HT1080 (cell line): ENCODE measurements at regions not wholly inside any gene's neighbourhood (a gene's known extent, or its start where the extent isn't known, plus 50 kb on each side); places are given as distances from the start of the nearest gene placed in this dataset.
"Not testable (repeated sequence)": the region's sequence is repeated elsewhere in the genome, so short reads cannot be mapped to it uniquely, and the experiment has no call there.

ENCODE experiments used
- DNase-seq: peaks from one replicate; pipeline ENCODE4 v3.0.0-alpha.2; 2015; ENCODE audit warnings: low read depth

DNA sequence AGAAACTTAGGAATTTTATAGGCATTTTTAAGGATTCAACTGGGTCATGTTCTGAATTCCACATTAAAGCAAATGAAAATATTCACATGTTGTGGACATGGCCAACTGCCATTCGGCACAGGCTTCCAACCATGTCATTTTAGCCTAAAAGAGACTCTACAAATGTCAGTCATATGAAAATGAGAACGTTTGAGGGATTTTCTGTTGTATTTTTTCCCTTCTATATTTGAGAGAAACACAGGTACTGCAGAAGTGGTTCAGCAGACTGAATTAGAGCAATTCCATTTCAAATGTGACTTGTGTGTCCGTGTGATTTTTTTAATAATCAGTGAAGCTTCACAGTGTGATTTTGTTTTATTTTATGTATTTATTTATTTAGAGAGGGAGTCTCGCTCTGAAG, 124.3 kb downstream of the TP53TG3F start:
- not testable (repeated sequence) for DNase-seq

DNA sequence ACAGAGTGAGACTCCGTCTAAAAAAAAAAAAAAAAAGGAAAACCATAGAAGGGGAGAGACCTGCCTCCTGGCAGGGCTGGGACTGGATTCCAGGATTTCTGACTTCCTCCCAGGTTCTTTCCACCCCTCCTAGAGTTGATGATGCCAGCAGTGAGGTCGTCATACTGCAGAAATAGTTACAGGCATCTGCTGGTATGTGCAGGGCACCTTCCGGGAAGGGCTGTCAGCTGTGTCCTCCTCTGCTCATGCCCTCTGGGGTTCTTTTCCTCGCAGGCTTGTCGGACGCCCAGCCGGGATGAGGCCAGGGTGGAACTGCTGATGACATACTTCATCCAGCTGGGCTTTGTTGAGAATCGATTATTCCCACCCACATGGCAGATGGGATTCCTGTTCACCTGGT, 129.2 kb downstream of the TP53TG3F start:
- not testable (repeated sequence) for DNase-seq

DNA sequence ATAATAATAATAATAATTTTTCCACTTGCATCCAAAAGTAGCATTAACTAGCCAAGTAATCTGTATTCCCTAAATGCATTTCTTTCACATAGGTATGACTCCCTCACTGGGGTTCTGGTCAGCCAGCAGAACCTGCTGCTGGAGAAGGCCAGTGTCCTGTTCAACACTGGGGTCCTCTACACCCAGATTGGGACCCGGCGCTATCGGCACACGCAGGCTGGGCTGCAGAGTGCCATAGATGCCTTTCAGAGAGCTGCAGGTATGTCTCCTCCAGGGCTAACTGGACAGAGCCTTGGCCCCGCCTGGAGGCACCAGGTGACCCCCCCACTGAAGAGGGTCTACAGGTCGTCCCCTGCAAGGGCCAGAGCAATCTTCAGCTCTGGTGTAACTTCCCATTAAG, 133.9 kb downstream of the TP53TG3F start:
- DNase-seq: not testable (repeated sequence)

DNA sequence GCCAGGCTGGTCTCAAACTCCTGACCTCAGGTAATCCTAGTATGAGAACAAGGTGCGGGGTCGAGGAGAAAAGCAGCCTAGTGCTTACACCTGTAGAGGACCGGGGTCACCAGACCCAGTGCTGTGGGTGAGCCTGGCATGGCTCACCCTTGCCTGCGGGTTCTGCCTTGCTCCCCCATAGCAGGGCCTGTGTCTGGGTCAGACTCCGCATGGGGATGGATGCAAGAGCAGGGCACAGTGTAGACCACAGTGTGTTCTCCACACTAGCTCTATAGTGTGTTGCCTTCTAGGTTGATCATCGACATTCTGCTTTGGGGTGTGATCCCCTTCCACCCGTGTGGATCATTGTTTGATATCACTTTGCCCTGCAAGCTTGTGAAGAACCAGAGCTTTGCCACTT, 135.7 kb downstream of the TP53TG3F start:
- not testable (repeated sequence) for DNase-seq

DNA sequence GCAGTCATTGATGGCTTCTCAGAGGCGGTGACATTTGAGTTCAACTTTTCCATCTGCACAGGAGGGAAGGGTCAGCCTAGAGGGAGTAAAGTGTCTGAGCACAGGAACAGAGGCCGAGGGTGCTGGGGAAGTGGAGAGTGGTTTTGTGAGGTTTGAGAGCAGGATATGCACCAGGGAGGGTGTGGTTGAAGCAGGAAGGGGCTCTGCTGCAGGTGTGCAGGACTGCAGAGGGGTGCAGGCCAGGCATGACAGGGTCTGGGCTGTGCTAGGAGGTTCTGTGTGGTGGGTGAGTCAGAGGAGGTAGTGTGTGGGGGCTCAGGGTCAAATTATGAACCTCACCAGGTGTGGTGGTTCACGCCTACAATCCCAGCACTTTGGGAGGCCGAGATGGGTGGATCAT, 141.6 kb downstream of the TP53TG3F start:
- DNase-seq: not testable (repeated sequence)

DNA sequence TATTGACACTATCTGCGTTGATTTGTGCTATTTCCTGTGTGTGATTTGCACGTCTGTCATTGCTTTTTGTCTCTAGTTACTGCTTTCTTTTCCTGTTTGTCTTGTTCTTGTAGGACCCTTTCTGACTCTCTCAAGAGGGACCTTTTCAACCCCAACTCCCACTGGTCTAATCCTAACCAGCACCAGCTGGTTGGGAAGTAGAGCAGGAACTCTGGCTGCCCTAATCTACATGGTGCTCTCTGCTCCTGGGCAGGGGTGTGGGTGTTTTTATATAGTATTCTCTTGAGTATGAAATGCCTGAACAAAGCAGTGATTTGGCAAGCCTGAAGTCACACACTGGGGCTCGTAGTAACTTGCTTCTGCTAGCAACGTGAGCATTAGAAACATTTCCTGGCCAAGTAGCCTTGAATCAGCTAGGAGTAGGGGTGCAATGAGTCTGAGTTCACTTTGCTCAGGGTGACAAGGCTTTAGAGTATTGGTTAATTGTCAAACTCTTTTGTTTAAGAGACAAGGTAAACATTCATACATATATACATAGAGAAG, 164.2 kb downstream of the TP53TG3F start:
- not testable (repeated sequence) for DNase-seq

DNA sequence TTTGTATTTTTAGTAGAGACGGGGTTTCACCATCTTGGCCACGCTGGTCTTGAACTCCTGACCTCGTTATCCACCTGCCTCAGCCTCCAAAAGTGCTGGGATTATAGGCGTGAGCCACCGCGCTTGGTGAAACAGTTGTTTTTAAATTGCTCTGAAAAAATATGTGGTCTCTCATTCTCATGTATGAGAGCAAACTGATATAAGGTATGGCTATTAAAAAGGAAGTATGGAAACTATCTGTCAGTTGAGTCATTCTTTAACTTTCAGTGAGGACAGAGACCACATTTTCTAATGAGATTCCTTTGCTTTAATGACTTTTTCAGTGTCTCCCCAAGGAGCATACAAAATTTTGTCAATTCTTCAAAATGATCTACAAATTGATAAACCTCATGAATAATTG, 169.5 kb downstream of the TP53TG3F start:
- DNase-seq: not testable (repeated sequence)

DNA sequence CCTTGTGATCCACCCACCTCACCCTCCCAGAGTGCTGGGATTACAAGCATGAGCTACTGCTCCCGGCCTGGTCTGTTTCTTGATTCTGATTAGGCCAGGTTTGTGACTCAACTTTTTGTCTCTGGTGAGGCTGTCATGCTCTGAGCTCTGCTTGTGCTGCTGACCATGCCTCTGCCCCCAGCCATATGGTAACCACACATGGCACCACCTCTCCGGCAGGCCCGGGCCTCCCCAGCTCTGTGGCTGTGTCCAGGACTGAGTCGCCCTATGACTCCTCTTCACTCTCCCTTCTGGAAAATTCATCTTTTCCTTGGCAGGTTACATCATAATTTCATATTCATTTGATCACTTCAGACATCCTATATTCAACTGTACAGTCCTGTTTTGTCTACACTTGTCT, 172.3 kb downstream of the TP53TG3F start:
- DNase-seq: not testable (repeated sequence)

DNA sequence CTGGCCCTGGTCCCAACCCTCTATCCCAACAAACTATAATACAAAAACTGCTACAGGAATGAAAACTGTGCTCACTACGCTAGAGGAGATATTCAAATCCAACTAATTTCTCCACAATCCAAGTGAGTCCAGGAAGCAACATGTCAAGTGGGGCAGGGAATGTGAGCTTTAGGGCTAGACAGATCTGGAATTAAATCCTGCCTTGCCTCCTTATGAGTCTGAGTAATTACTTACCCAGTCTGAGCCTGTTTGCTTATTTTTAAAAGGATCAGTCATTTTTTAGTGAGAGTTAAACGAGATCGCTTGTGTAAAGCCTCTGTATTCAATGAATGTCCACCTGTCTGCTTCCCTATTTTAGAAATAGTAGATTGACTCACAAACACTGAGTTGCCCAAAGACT, 174.6 kb downstream of the TP53TG3F start:
- DNase-seq: not testable (repeated sequence)

DNA sequence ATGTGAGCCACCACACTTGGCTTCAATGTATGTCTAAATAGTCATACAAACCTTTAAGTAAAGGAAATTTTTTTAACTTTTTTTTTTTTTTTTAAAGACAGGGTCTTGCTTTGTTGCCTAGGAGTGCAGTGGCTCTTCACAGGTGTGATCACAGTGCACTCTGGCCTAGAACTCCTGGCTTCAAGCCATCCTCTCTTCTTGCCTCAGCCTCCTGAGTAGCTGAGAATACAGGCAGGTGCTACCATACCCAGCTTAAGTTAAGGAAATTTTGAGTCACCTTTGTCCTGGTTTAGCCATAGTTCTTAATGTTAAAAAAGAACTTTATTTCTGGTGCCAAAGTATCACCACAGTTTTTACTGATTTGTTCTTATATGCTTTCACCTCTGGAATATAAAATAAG, 177.3 kb downstream of the TP53TG3F start:
- DNase-seq: not testable (repeated sequence)

DNA sequence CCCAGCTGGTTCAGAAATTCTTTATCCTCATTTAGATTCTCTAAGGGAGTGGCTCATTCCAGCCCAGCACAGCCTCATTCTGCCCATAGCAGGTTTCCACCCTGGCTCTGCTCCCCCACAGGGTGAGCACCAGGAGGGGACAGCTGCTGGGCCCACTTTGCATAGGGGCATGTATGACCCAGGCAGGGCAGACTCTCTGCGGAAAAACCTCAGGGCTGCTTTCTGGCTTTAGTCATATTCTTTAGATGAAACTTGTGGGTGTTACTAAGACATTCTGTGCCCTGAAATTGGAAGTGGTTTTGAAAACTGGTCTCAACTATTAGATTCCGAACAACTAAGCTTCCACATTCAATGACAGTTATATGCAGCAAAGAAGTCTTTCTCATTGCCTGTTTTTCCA, 183.9 kb downstream of the TP53TG3F start:
- DNase-seq: not testable (repeated sequence)

DNA sequence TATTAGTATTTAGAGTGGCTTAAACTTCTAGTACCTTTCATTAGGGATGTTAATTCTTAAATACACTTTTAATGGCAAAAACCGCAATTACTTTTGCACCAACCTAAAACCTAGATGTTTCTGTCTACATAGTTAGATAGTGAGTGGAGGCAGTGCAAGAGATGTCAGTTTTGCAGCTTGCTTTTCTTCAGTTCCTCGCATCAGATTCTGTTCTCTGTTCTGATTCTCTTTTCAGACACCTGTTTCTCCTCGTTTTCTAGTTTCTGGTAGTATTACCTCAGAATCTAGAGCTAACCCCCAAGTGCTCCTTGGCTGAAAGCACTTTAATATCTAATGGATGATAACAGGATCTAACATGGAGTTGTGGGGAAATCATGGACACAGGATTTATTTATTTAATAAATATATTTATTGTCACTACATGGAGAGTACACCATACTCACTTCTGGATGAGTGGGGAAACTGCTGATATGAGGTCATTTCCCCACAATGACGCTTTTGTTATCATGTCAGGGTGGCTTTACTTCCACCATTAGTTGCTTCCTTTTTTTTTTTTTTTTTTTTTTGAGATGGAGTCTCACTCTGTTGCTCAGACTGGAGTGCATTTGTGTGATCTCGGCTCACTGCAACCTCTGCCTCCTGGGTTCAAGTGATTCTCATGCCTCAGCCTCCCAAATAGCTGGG, 184.4 kb downstream of the TP53TG3F start:
- DNase-seq: not testable (repeated sequence)

DNA sequence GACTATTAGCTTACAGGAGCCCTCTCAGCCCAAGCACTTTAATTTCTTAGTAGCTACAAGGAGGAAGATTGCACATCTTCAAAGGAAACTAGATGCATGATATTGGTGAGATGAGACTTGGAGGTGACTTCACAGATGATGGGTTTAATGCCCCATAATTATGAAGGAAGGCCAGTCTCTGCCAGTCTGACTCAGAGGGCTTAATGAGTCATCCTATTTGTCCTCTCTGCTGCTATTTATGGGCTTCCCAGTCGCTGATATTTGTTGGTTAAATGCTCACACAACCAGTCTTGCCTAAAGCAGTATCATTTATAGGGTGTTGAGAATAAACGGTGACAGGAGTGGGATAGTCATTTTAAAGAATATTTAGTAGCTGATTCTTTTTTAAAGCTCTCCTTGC, 187.0 kb downstream of the TP53TG3F start:
- peak; percentile 6 for DNase-seq

DNA sequence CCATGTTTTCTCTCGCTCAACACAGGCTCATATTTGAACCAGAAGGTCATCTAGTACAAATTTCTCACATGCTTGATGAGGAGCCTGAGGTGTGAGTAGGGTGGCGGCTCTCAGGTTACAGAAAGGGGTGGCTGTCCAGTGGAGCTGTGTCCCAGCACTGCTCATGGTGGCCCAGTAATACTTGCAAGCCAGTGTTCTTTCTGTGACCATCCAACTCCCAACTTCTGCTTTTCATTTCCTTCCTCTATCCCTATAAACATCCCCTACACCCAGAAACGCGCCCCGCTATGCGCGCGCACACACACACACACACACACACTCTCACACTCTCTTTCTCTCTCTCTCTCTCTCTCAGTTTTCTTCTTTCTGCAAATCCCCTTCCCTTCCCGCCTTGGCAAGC, 196.3 kb downstream of the TP53TG3F start:
- DNase-seq: not testable (repeated sequence)

DNA sequence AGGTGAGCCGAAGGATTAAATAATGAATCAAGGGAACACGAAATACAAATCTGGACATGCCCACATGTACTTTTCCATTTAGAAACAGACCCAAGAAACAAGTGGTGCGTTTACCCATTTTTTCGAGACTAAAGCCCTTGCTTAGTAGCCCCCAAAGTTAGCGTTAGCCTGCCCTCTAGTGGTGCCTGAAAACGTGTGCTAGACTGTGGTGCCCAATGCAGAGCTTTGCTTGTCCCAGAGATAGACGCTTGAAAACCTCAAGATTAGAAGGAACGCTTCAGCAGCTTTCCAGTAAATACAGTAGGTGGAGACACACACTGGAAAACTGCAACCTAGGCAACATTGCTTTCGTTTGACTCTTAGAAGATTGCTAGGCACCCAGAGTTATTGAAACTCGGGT, 197.0 kb downstream of the TP53TG3F start:
- DNase-seq: not testable (repeated sequence)

DNA sequence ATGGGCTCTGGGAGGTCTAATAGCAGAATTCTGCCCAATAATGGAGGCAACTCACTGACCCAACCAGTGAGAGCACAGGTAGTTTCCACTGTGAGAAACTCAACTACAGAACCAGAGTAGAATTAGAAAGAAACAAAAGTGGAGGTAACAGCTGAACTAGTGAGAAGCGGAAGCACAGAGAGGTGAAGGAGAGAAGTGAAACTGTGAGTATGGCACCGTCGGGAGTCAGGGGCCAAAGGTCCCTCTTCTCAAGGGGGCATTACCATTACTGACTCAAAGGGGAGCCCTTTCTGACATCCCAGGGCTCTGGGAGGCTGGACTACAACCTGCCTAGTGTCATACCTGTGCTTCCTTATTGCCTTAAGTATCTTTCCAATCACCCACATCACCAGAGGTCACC, 198.3 kb downstream of the TP53TG3F start:
- DNase-seq: not testable (repeated sequence)

DNA sequence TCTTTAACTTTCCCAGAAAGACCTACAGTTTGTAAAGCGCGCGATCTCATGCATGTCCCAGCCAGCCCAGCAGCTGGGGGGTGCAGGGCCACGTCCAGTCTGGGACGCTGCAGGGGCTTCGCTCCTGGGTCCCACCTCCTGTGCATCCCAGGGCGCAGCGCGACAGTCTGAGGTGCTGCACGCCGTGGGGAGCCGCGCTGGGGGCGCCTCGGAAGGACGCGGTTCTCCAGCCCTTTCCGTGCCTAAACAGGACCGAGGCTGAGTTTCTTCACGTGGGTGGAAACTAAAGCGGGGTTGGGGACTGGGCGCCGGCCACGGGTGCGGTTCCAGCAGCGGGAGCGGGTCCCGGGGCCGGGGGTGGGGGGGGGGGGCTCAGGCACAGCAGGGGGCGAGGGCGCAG, 221.4 kb downstream of the TP53TG3F start:
- DNase-seq: not testable (repeated sequence)

DNA sequence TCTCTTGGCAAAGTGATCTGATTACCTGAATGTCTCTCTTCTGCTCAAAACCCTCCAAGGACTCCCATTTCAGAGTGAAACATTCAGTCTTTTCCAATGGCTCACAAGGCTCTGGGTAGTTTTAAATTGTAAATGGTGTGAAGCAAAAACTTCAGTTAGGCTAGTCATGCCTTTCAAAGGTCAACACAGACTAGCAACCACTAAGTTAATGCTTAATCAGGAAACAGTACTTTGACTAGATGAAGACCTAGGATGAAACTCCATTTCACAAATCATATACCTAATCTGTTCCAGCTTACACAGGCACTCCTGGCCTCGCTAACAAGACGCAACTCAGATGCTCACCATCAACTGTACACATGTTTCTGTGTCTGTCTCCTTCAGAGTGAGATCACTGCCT, 240.9 kb downstream of the TP53TG3F start:
- not testable (repeated sequence) for DNase-seq

DNA sequence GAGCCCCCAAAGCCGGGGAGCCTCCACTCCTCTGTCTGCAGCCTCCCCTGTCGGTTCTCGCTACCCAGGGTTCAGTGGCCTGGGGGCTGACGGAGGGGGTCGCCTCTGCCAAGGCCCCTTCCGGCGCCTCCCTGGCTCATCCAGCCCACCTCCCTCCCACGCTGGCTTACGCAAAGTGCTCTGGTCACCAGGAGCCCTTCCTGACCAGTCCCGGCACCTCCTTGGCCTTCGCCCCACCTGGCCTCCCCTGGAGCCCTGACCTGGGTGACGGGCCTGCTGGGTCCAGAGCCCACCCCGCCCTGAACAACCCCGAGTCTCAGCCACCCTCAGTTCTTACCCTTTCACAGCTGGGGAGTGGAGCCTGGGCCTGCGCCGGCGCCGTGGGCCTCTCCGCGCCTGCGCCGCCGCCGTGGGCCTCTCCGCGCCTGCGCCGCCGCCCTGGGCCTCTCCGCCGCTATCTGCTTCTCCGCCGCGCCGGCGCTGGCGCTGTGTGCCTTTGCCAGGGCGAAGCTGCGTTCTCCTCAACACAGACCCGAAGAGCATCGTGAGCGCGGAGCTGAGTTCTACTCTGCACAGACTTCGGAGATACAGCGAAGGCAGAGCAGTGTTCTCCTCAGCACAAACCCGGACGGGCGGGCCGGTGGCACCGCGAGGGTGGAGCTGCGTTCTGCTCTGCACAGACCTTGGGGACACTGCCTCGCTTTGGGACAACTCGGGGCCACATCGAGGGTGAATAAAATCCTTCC, 247.6 kb downstream of the TP53TG3F start:
- DNase-seq: not testable (repeated sequence)

DNA sequence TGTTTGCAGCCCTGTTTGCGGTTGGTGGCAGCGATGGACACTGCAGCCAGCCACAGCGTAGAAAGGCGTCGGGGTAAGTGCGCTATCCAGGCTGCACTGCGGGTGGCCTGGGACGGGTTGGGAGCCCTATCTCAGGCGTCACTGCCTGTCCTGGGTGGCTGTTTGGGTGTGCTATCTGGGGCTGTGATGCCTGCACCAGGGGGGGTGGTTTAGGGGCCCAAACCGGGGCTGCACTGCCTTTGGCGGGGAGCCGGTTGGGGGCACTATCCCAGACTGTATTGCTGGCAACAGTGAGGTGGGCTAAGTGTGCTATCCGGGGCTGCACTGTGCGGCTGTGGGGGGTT, 248.2 kb downstream of the TP53TG3F start:
- DNase-seq: not testable (repeated sequence)

DNA sequence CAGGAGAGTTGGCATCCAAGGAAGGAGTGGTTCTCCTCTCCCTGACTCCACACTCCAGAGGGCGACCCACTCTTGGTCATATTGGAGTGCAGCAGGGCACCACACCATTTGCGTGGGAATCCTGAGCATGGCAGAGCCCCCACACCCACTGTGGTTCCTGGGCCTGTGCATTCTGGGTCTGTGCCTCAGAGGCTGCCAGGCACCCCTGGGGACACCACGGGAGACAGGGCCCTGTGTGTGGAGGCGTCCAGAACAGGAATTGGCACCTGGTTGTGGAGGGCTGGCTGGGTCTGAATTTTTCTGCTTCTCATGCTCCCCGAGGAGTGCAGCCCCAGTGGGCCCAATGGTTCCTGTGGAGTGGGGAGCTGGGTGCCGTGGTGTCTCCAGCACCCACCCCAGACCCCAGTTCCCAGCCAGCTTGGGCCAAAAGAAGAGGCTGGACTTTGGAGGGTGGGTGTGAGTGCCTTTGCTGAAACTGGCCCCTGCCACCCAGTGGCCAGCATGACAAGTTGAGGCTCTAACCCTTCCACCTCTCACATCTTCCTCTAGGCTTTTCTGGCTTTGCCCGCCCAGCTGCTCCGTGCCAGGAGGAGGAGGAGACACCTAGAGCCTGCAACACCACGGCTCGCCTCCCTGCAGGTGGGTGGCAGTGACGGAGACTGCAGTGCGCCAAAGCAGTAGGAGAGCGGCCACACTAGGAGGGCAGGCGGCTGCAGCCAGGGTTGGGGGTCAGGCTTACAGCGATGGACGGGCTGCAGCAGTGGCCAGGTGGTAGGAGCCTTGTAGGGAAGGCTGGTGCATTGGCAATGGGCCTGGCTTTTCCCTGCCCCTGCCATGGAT, 250.7 kb downstream of the TP53TG3F start:
- not testable (repeated sequence) for DNase-seq

DNA sequence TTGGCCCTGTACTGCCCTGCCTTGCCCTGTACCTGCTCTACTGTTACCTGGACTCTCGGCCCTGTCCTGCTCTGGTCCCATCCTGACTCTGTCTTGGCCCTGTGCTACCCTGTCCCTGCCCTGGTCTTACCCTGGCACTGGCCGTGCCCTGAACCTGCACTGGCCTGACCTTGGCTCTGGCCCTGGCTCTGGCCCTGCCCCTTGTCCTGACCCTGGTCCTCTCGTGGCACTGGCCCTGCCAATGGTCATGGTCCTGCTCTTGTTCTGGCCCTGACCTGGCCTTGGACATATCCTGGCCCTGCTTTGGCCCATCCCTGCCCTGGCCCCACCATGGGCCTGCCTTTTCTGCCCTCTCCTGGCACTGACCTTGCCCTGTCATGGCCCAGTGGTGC, 251.3 kb downstream of the TP53TG3F start:
- not testable (repeated sequence) for DNase-seq
